GM18951 (cell line): ENCODE measurements at regions not wholly inside any gene's neighbourhood (a gene's known extent, or its start where the extent isn't known, plus 50 kb on each side); places are given as distances from the start of the nearest gene placed in this dataset.

Experiments used
- POLR2A ChIP-seq: IDR thresholded peaks from 4 replicates; pipeline ENCODE4 v1.6.1; 2011; ENCODE audit warnings: mild to moderate bottlenecking; ENCODE audit not compliant: insufficient read length, insufficient read depth; ENCODE audit errors: extremely low read depth
- in situ Hi-C: fragments of 300-500 bp; cut with MboI; formaldehyde crosslinking; loops from one replicate; pipeline ENCODE4 v1.12.0; 2022; ENCODE audit warnings: low sequenced_read_pairs, mixed read lengths, inconsistent platforms; ENCODE audit not compliant: unreplicated experiment

- no peak for TF ChIP-seq POLR2A
- in situ Hi-C loops = no loop called here
Measured at GRCh38 chr18:2179498-2180183, 391.7 kb downstream of the METTL4 start.

GRCh38 chr18:2180586-2180985 is 390.7 kb downstream of the METTL4 start:
- no peak for TF ChIP-seq POLR2A
- in situ Hi-C loops = no loop called here

- in situ Hi-C loops = no loop called here
- no peak for TF ChIP-seq POLR2A
Measured at GRCh38 chr18:2183432-2183831, 387.9 kb downstream of the METTL4 start.

- TF ChIP-seq POLR2A = no peak
- in situ Hi-C loops = no loop called here
Measured at GRCh38 chr18:2186967-2187366, 384.3 kb downstream of the METTL4 start.

- no peak for TF ChIP-seq POLR2A
- in situ Hi-C loops = no loop called here
Measured at GRCh38 chr18:2188258-2188657, 383.0 kb downstream of the METTL4 start.

GRCh38 chr18:2191180-2191790 is 380.0 kb downstream of the METTL4 start:
- in situ Hi-C loops = no loop called here
- no peak for TF ChIP-seq POLR2A

GRCh38 chr18:2192562-2192961 is 378.7 kb downstream of the METTL4 start:
- in situ Hi-C loops = no loop called here
- no peak for TF ChIP-seq POLR2A

GRCh38 chr18:2197946-2198345 is 373.4 kb downstream of the METTL4 start:
- in situ Hi-C loops = no loop called here
- TF ChIP-seq POLR2A = no peak

GRCh38 chr18:2199060-2199459 is 372.2 kb downstream of the METTL4 start:
- in situ Hi-C loops = no loop called here
- no peak for TF ChIP-seq POLR2A

- in situ Hi-C loops = no loop called here
- TF ChIP-seq POLR2A = no peak
Measured at GRCh38 chr18:2201036-2201600, 370.2 kb downstream of the METTL4 start.

GRCh38 chr18:2204736-2205135 is 366.6 kb downstream of the METTL4 start:
- in situ Hi-C loops = no loop called here

GRCh38 chr18:2207294-2207693 is 364.0 kb downstream of the METTL4 start:
- in situ Hi-C loops = no loop called here
- no peak for TF ChIP-seq POLR2A

More at GRCh38 chr18:2204736-2205135, 366.6 kb downstream of the METTL4 start:
- TF ChIP-seq POLR2A = no peak

GRCh38 chr18:2212598-2213205 is 358.6 kb downstream of the METTL4 start:
- TF ChIP-seq POLR2A = no peak
- in situ Hi-C loops = no loop called here

GRCh38 chr18:2213905-2214304 is 357.4 kb downstream of the METTL4 start:
- in situ Hi-C loops = no loop called here
- TF ChIP-seq POLR2A = no peak

- in situ Hi-C loops = no loop called here
Measured at GRCh38 chr18:2217356-2217755, 353.9 kb downstream of the METTL4 start.

More at GRCh38 chr18:2217356-2217755, 353.9 kb downstream of the METTL4 start:
- TF ChIP-seq POLR2A = no peak
